K562 (cell line): ENCODE measurements at regions not wholly inside any gene's neighbourhood (a gene's known extent, or its start where the extent isn't known, plus 50 kb on each side); places are given as distances from the start of the nearest gene placed in this dataset.

Experiments
- ATAC-seq: fragments of 200-7000 bp; cut with Tn5 transposase; 3 replicates; pipeline ENCODE4 v1.9.1; 2020; ENCODE audit warnings: moderate library complexity
- BruUV-seq: library from RNA; stranded (reverse); fragments of 400-500 nt; replicated peaks from 2 replicates; lab custom pipeline; 2021; lab: Mats Ljungman, UMichigan
- CTCF ChIA-PET: fragments of 300-600 bp; formaldehyde crosslinking; extraction: SDS; loops from one replicate; lab custom pipeline; 2021; ENCODE audit warnings: low intra/inter-chr PET ratio; lab: Yijun Ruan, JAX
- POLR2A ChIA-PET: fragments of 300-600, 350-650 bp; sonication (Branson Sonifier 250); formaldehyde crosslinking; extraction: SDS; loops from one replicate; lab custom pipeline; 2021; ENCODE audit warnings: antibody characterized with exemption, inconsistent platforms; lab: Yijun Ruan, JAX
- DNase-seq, 4 experiments: peaks; one replicate each; pipeline versions ENCODE4 v3.0.0 to v3.0.0-alpha.2; 2011 to 2018; ENCODE audit warnings: low spot score in 3 of 4, mixed read lengths in 3 of 4; ENCODE audit errors: extremely low read depth in 1 of 4
- FAIRE-seq: peaks from 2 replicates; lab custom pipeline; 2011; peaks lifted over from hg19 to GRCh38; lab: Jason Lieb, UNC
- H2AFZ ChIP-seq: 2 replicates; pipeline ENCODE4 v1.6.0; 2011; ENCODE audit warnings: low read depth, low read length, control low read depth, inconsistent platforms
- H3K27ac ChIP-seq: fragments of 200-600 bp; 3 replicates; pipeline ENCODE4 v1.8.0; 2011; ENCODE audit warnings: low read depth, mild to moderate bottlenecking, control low read depth, inconsistent platforms, low read length, moderate library complexity, mixed read lengths; ENCODE audit errors: extremely low read depth
- H3K27me3 ChIP-seq, 2 experiments: fragments of 300-600 bp in 1 of 2; 2 replicates in 1 of 2; 3 replicates in 1 of 2; pipeline versions ENCODE4 v1.6.0 to v1.8.0; 2011; ENCODE audit warnings: inconsistent platforms in 2 of 2, low read length in 2 of 2, mild to moderate bottlenecking in 1 of 2, mixed read lengths in 1 of 2, moderate library complexity in 1 of 2; ENCODE audit not compliant: control insufficient read depth in 2 of 2, insufficient read depth in 2 of 2
- H3K36me3 ChIP-seq: fragments of 300-600 bp; 3 replicates; pipeline ENCODE4 v1.8.0; 2011; ENCODE audit warnings: mild to moderate bottlenecking, low read length, inconsistent platforms; ENCODE audit not compliant: control insufficient read depth, insufficient read depth
- H3K4me1 ChIP-seq, 2 experiments: fragments of 200-600 bp in 1 of 2; replicated peaks in 1 of 2; 2 replicates in 1 of 2; 3 replicates in 1 of 2; pipeline versions ENCODE4 v1.5.1 to v1.8.0; 2011; ENCODE audit warnings: inconsistent platforms in 2 of 2, low read length in 2 of 2, mild to moderate bottlenecking in 1 of 2, mixed read lengths in 1 of 2, moderate library complexity in 1 of 2; ENCODE audit not compliant: control insufficient read depth in 2 of 2, insufficient read depth in 2 of 2
- H3K4me2 ChIP-seq: 2 replicates; pipeline ENCODE4 v1.6.1; 2011; ENCODE audit warnings: low read length, control low read depth, inconsistent platforms, mixed read lengths; ENCODE audit not compliant: insufficient read depth
- H3K4me3 ChIP-seq: fragments of 200-600 bp; sonication (generic), shearing (Covaris generic); 2 replicates; pipeline ENCODE4 v1.5.1; 2016; ENCODE audit warnings: control low read depth, inconsistent platforms
- H3K79me2 ChIP-seq: fragments of 200-600 bp; 3 replicates; pipeline ENCODE4 v1.8.0; 2011; ENCODE audit warnings: low read length, inconsistent platforms; ENCODE audit not compliant: control insufficient read depth, insufficient read depth
- H3K9ac ChIP-seq, 2 experiments: 2 replicates each; pipeline versions ENCODE4 v1.6.0 to v1.6.1; 2011; ENCODE audit warnings: low read depth in 2 of 2, low read length in 2 of 2, control low read depth in 1 of 2, inconsistent platforms in 1 of 2, mild to moderate bottlenecking in 1 of 2, mixed read lengths in 1 of 2; ENCODE audit not compliant: insufficient read depth in 1 of 2
- H3K9me1 ChIP-seq: one replicate; pipeline ENCODE4 v1.6.0; 2011; ENCODE audit warnings: inconsistent platforms, mild to moderate bottlenecking, low read length, moderate library complexity; ENCODE audit not compliant: control insufficient read depth, insufficient read depth
- H3K9me3 ChIP-seq: replicated peaks from 2 replicates; pipeline ENCODE4 v1.5.1; 2011; ENCODE audit warnings: low read depth, low read length, inconsistent platforms; ENCODE audit not compliant: control insufficient read depth, insufficient read depth
- H4K20me1 ChIP-seq: replicated peaks from 2 replicates; pipeline ENCODE4 v1.6.1; 2011; ENCODE audit warnings: low read length, inconsistent platforms, mixed read lengths; ENCODE audit not compliant: control insufficient read depth, insufficient read depth
- CCNT2 ChIP-seq: IDR thresholded peaks from 2 replicates; pipeline ENCODE4 v1.6.1; 2011; ENCODE audit warnings: borderline replicate concordance, low read depth, mild to moderate bottlenecking, moderate library complexity, mixed read lengths, low read length; ENCODE audit not compliant: insufficient read length; ENCODE audit errors: extremely low read depth
- IFI16 ChIP-seq: fragments of 250-450 bp; sonication (Bioruptor Pico); IDR thresholded peaks from 2 replicates; pipeline ENCODE4 v2.1.2; 2022; ENCODE audit warnings: mild to moderate bottlenecking, inconsistent platforms
- KDM2B ChIP-seq: fragments of 250-450 bp; sonication (Bioruptor Pico); IDR thresholded peaks from 2 replicates; pipeline ENCODE4 v1.8.0; 2021; ENCODE audit warnings: mild to moderate bottlenecking, moderate library complexity
- PHB2 ChIP-seq: fragments of 450-650 bp; IDR thresholded peaks from 2 replicates; pipeline ENCODE4 v1.6.1; 2017; ENCODE audit warnings: low read depth
- RBM15 ChIP-seq: fragments of 200-400 bp; formaldehyde crosslinking; IDR thresholded peaks from 2 replicates; pipeline ENCODE4 v1.6.1; 2018; ENCODE audit warnings: mild to moderate bottlenecking, low read length, moderate library complexity; ENCODE audit not compliant: insufficient read depth
- TAF15 ChIP-seq: fragments of 200-400 bp; formaldehyde crosslinking; IDR thresholded peaks from 2 replicates; pipeline ENCODE4 v1.6.1; 2017; ENCODE audit warnings: mild to moderate bottlenecking, low read depth, low read length, moderate library complexity
- ZNF398 ChIP-seq: fragments of 250-450 bp; sonication (Bioruptor Pico); IDR thresholded peaks from 2 replicates; pipeline ENCODE4 v1.8.0; 2021; ENCODE audit warnings: moderate library complexity, mild to moderate bottlenecking, inconsistent platforms
- WGBS: fragments of 100-300 bp; shearing (Covaris generic); methylation state at CpG from one replicate; pipeline ENCODE4 v1.1.6; 2016; ENCODE audit warnings: low coverage, mixed read lengths; ENCODE audit not compliant: insufficient coverage; ENCODE audit errors: missing lambda C conversion rate; 5-methylcytosine and 5-hydroxymethylcytosine counted together
- in situ Hi-C: fragments of 300-500 bp; cut with MboI; formaldehyde crosslinking; loops from 4 replicates; pipeline ENCODE4 v1.15.0; 2018; ENCODE audit warnings: inconsistent platforms, mixed read lengths
- intact Hi-C: fragments of 100-400 bp; cut with micrococcal nuclease; formaldehyde crosslinking; loops from 2 replicates; pipeline ENCODE4 v1.14.2; 2022

DNA sequence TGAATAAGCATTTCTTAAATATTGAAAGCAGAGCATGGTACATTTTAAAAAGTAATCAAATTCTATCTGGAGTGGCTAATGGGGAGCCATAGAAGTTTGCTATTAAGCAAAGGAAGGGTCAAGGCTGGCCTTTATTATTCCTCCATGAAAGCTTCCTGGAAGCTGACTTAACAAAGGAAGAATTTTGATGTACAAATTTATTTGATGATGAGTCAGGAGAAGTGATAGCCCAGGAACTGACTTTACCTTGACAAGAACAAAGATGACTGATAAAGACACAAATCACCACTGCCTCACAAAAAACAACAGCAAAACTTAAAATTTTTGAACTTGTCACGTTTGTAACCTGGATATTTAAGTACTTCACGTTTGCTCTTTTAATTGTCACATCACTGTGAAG is 872.1 kb downstream of the PCDH7 start:
- intact Hi-C loops: no loop called here
- CTCF ChIA-PET: no interaction called here
- BruUV-seq: no TSS peak

More for the DNA sequence above, 872.1 kb downstream of the PCDH7 start:
- POLR2A ChIA-PET: no interaction called here
- FAIRE-seq (no peak), ATAC-seq (no peak), DNase-seq (no peak)
- WGBS: 0% methylated on average over 2 of the region's 2 CpGs
- Histone ChIP-seq H4K20me1 (no peaks in the 10 kb centered on the region), H3K79me2 (no peaks in the 10 kb centered on the region), H2AFZ (no peak overlapping the region), H3K9me1 (no peaks in the 10 kb centered on the region), H3K4me2 (no peak overlapping the region), H3K27me3 (no peaks in the 10 kb centered on the region), H3K4me3 (no peak overlapping the region), H3K27ac (no peak overlapping the region), H3K36me3 (no peaks in the 10 kb centered on the region), H3K4me1 (no peaks in the 10 kb centered on the region), H3K9me3 (no peaks in the 10 kb centered on the region; the same call in 1 of the 2 replicates), H3K9ac (no peak overlapping the region)
- TF ChIP-seq CCNT2: no peak
- no peak for TF ChIP-seq KDM2B
- no peak for TF ChIP-seq PHB2
- no peak for TF ChIP-seq IFI16
- TF ChIP-seq RBM15: no peak
- TF ChIP-seq ZNF398: no peak
- TF ChIP-seq TAF15: no peak
- in situ Hi-C loops: no loop called here
